ENCODE measurements at regions not wholly inside any gene's neighbourhood (a gene's known extent, or its start where the extent isn't known, plus 50 kb on each side); places are given as distances from the start of the nearest gene placed in this dataset.
"Not testable (repeated sequence)": the region's sequence is repeated elsewhere in the genome, so short reads cannot be mapped to it uniquely, and the experiment has no call there.

GRCh38 chr7:28328822-28329660 is 83.3 kb upstream of the CREB5 start:
- TF ChIP-seq CTCF (IDR thresholded peaks at IDR 0.05) = no peak
- DNase-seq (ENCODE audit: low spot score) (no peak), ATAC-seq (ENCODE audit: low FRiP score) (no peak)

GRCh38 chr7:28329661-28330363 is 82.5 kb upstream of the CREB5 start:
- ATAC-seq (ENCODE audit: low FRiP score) = peak; percentile 60
- DNase-seq (ENCODE audit: low spot score) = no peak
- no peak for TF ChIP-seq CTCF (IDR thresholded peaks at IDR 0.05)

DNA sequence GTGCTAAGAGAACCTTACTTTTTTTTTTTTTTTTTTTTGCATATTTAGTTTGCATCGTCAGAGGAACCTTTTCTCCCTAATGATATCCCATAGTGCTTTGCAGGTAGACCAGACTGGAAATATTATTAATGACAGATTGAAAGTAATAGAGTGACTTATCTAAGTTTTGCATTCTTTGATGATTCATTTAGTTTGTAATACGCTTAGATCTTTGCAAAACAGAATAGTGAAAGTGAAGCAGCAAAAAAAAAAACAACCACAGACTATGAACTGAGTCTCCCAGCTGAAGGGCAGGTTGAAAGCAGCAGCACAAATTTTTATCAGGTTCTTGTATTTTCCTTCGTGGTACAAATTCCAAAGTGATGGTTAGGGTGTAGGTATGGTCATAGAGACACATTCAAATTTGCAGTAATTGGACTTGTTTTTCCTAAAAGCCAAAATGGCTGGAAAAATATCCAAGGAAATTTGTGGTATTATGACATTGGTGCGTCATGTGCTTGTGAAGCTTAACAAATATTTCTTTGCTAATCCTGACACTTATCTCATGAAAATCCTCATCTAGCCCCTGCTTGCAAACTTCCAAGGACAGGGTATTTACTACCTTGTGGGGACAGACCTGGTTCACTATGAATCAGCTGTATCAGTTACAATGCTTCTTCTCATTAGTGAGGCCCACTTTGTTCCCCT is 81.8 kb upstream of the CREB5 start:
- no peak for DNase-seq (ENCODE audit: low spot score)
- ATAC-seq (ENCODE audit: low FRiP score) = peak; percentile 52
- no peak for TF ChIP-seq CTCF (IDR thresholded peaks at IDR 0.05)

DNA sequence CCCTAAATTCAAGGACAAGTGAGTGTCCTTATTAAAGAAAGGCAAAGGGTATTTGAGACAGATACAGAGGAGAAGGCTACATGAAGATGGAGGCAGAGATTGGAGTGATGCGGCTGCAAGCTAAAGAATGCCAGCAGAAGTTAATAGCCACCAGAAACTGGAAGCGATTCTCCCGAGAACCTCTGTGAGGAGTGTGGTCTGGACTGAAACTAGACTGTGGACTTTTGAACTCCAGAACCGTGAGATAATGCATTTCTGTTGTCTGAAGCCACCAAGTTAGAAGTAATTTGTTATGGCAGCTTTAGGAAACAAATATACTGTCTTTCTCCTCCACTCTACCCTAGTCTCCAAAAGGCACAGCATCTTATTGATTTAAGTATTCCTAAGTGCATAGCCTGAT is 80.3 kb upstream of the CREB5 start:
- DNase-seq (ENCODE audit: low spot score) (no peak), ATAC-seq (ENCODE audit: low FRiP score) (no peak)
- TF ChIP-seq CTCF (IDR thresholded peaks at IDR 0.05) = no peak

- not testable (repeated sequence) for DNase-seq (ENCODE audit: low spot score); ATAC-seq (ENCODE audit: low FRiP score)
Observed at GRCh38 chr7:28333548-28333947, 78.8 kb upstream of the CREB5 start.

- no peak for DNase-seq (ENCODE audit: low spot score)
- no peak for TF ChIP-seq CTCF (IDR thresholded peaks at IDR 0.05)
- no peak for ATAC-seq (ENCODE audit: low FRiP score)
Observed at GRCh38 chr7:28336806-28337205, 75.5 kb upstream of the CREB5 start.

DNA sequence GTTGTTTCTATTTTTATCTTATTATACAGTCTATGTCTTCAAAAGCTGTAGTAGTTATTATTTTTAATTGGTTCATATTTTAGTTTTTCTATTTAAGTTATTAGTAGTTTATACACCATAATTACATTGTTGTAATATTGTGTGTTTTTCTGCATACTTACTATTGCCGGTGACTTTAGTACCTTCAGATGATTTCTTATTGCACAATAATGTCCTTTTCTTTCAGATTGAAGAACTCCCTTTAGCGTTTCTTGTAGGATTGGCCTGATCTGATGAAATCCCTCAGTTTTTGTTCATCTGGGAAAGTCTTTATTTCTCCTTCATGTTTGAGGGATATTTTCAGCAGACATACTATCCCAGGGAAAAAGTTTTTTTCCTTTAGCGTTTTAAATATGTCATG is 74.3 kb upstream of the CREB5 start:
- DNase-seq (ENCODE audit: low spot score) (no peak), ATAC-seq (ENCODE audit: low FRiP score) (no peak)
- no peak for TF ChIP-seq CTCF (IDR thresholded peaks at IDR 0.05)
